OCI-LY7 (cell line): ENCODE measurements at regions not wholly inside any gene's neighbourhood (a gene's known extent, or its start where the extent isn't known, plus 50 kb on each side); places are given as distances from the start of the nearest gene placed in this dataset.
"Not testable (repeated sequence)": the region's sequence is repeated elsewhere in the genome, so short reads cannot be mapped to it uniquely, and the experiment has no call there.

Source experiments
- BruUV-seq: library from RNA; stranded (reverse); fragments of 400-500 nt; replicated peaks from 2 replicates; lab custom pipeline; 2021; lab: Mats Ljungman, UMichigan
- CTCF ChIA-PET: fragments of 300-600 bp; sonication (Branson Sonifier 250); formaldehyde crosslinking; loops from one replicate; lab custom pipeline; 2022; ENCODE audit warnings: antibody characterized with exemption; ENCODE audit not compliant: unreplicated experiment; lab: Charles Lee
- POLR2A ChIA-PET: fragments of 300-600 bp; sonication (Branson Sonifier 250); formaldehyde crosslinking; loops from one replicate; lab custom pipeline; 2022; ENCODE audit warnings: antibody characterized with exemption; lab: Charles Lee
- DNase-seq: peaks from one replicate; pipeline ENCODE4 v3.0.0-alpha.2; 2015; ENCODE audit warnings: low spot score
- H2AFZ ChIP-seq: fragments of 200-600 bp; sonication (generic), shearing (Covaris generic); 2 replicates; pipeline ENCODE4 v1.6.1; 2014; ENCODE audit warnings: mild to moderate bottlenecking, antibody characterized with exemption, low read length, moderate library complexity
- H3K27ac ChIP-seq: fragments of 200-600 bp; sonication (generic); 2 replicates; pipeline ENCODE4 v1.5.1; 2014; ENCODE audit warnings: mixed run types, low read depth, mild to moderate bottlenecking, moderate library complexity, low read length, inconsistent platforms; ENCODE audit not compliant: poor library complexity, severe bottlenecking
- H3K36me3 ChIP-seq: fragments of 200-600 bp; sonication (generic); 2 replicates; pipeline ENCODE4 v1.6.1; 2014; ENCODE audit warnings: mild to moderate bottlenecking, antibody characterized with exemption, low read length, moderate library complexity, mixed read lengths; ENCODE audit not compliant: insufficient read depth
- H3K4me1 ChIP-seq: fragments of 200-600 bp; sonication (generic); 2 replicates; pipeline ENCODE4 v1.5.1; 2014; ENCODE audit warnings: mild to moderate bottlenecking, low read length; ENCODE audit not compliant: insufficient read depth, poor library complexity, severe bottlenecking
- H3K4me2 ChIP-seq: fragments of 200-600 bp; sonication (generic); 2 replicates; pipeline ENCODE4 v1.6.1; 2014; ENCODE audit warnings: mild to moderate bottlenecking, low read length
- H3K4me3 ChIP-seq: fragments of 200-600 bp; sonication (generic); 2 replicates; pipeline ENCODE4 v1.5.1; 2014; ENCODE audit warnings: mild to moderate bottlenecking, low read depth, low read length; ENCODE audit not compliant: poor library complexity, severe bottlenecking
- H3K79me2 ChIP-seq: fragments of 200-600 bp; sonication (generic); 2 replicates; pipeline ENCODE4 v1.6.1; 2016; ENCODE audit warnings: low read depth, mild to moderate bottlenecking, low read length, moderate library complexity, mixed read lengths; ENCODE audit not compliant: insufficient read depth
- H3K9me2 ChIP-seq: fragments of 200-600 bp; sonication (generic); 2 replicates; pipeline ENCODE4 v1.6.1; 2016; ENCODE audit warnings: mild to moderate bottlenecking, low read length, mixed read lengths; ENCODE audit not compliant: insufficient read depth
- H3K9me3 ChIP-seq: fragments of 200-600 bp; sonication (generic); 2 replicates; pipeline ENCODE4 v1.6.1; 2014; ENCODE audit warnings: mild to moderate bottlenecking, mixed run types, low read length, mixed read lengths
- H4K20me1 ChIP-seq: fragments of 200-600 bp; sonication (generic); 2 replicates; pipeline ENCODE4 v1.6.1; 2014; ENCODE audit warnings: mild to moderate bottlenecking, antibody characterized with exemption, low read length, moderate library complexity, mixed read lengths; ENCODE audit not compliant: insufficient read depth
- CTCF ChIP-seq: fragments of 200-600 bp; sonication (generic); conservative IDR thresholded peaks from 2 replicates; pipeline ENCODE4 v1.5.1; 2014; ENCODE audit warnings: mild to moderate bottlenecking, antibody characterized with exemption, low read length, moderate library complexity, mixed read lengths
- EZH2phosphoT487 ChIP-seq: fragments of 200-600 bp; sonication (generic); IDR thresholded peaks from 2 replicates; pipeline ENCODE4 v1.6.1; 2018; ENCODE audit warnings: low read depth, borderline replicate concordance, mild to moderate bottlenecking, mixed run types, antibody characterized with exemption, low read length, moderate library complexity, mixed read lengths
- intact Hi-C: fragments of 100-400 bp; cut with micrococcal nuclease; formaldehyde crosslinking; loops from one replicate; pipeline ENCODE4 v1.10.0; 2022; ENCODE audit not compliant: unreplicated experiment

GRCh38 chr6:170192905-170193304 is 98.0 kb downstream of the DLL1 start:
- Histone ChIP-seq H3K27ac (no peak overlapping the region), H3K4me1 (no peaks in the 10 kb centered on the region), H2AFZ (no peak overlapping the region), H4K20me1 (no peaks in the 10 kb centered on the region), H3K4me3 (no peak overlapping the region), H3K36me3 (no peaks in the 10 kb centered on the region), H3K9me2 (no peaks in the 10 kb centered on the region), H3K79me2 (no peaks in the 10 kb centered on the region), H3K4me2 (no peak overlapping the region), H3K9me3 (peaks cover 15% of the 10 kb centered on the region; the same call in 1 of the 2 replicates)
- intact Hi-C loops, result no loop called here
- no TSS peak for BruUV-seq
- POLR2A ChIA-PET, result no interaction called here
- no peak for TF ChIP-seq EZH2phosphoT487
- no peak for TF ChIP-seq CTCF
- CTCF ChIA-PET, result no interaction called here
- DNase-seq, result no peak

DNA sequence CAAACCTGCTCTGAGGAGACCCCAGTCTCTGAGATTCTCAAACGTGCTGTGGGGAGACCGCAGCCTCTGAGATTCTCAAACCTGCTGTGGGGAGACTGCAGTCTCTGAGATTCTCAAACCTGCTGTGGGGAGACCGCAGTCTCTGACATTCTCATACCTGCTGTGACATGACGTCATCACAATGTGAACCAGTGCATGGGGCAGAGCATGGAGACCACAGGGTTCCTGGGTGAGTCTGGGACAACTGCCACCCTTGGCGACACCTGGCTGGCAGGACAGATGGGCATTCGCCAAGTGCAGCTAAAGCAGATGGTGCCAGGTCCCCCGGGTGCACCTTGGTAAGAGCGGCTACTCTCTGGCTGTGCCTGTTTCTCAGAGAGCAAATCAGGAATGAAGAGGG is 98.8 kb downstream of the DLL1 start:
- H3K27ac ChIP-seq, H3K4me1 ChIP-seq, intact Hi-C loops, H3K36me3 ChIP-seq, H3K9me2 ChIP-seq, H3K4me2 ChIP-seq, DNase-seq, H3K4me3 ChIP-seq, POLR2A ChIA-PET, H2AFZ ChIP-seq, H3K79me2 ChIP-seq, CTCF ChIA-PET, H4K20me1 ChIP-seq, BruUV-seq: not testable (repeated sequence)
- H3K9me3 ChIP-seq, result peaks cover 15% of the 10 kb centered on the region; the same call in 1 of the 2 replicates

DNA sequence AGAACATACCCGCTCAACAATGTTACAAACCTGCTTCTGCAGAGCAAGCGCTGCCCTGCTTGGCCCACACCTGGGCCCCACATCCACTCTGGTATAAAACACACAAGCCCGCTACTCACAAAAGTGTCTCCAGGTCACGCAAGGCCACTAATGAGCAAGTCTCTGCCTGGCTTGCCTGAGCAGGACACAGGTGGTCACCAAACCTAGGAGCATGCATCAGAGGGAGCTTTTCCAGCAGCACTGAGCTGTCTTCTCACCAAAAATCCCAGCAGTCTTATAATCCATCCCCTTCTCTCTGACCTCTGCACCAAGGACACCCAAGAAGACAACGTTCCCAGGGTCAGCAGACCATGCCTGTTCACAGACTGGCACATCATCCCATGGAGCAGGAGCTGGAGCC is 100.8 kb downstream of the DLL1 start:
- Histone ChIP-seq H4K20me1 (no peaks in the 10 kb centered on the region), H3K79me2 (no peaks in the 10 kb centered on the region), H3K27ac (no peak overlapping the region), H3K4me1 (no peaks in the 10 kb centered on the region), H3K4me2 (no peak overlapping the region), H3K4me3 (no peak overlapping the region), H3K9me2 (no peaks in the 10 kb centered on the region), H3K36me3 (no peaks in the 10 kb centered on the region), H2AFZ (no peak overlapping the region), H3K9me3 (peaks cover 2% of the 10 kb centered on the region; the same call in 1 of the 2 replicates)
- no TSS peak for BruUV-seq
- POLR2A ChIA-PET, result no interaction called here
- TF ChIP-seq EZH2phosphoT487, result no peak
- no peak for TF ChIP-seq CTCF
- no peak for DNase-seq
- intact Hi-C loops, result no loop called here
- CTCF ChIA-PET, result no interaction called here
